ENCODE measurements at regions not wholly inside any gene's neighbourhood (a gene's known extent, or its start where the extent isn't known, plus 50 kb on each side); places are given as distances from the start of the nearest gene placed in this dataset.

DNA sequence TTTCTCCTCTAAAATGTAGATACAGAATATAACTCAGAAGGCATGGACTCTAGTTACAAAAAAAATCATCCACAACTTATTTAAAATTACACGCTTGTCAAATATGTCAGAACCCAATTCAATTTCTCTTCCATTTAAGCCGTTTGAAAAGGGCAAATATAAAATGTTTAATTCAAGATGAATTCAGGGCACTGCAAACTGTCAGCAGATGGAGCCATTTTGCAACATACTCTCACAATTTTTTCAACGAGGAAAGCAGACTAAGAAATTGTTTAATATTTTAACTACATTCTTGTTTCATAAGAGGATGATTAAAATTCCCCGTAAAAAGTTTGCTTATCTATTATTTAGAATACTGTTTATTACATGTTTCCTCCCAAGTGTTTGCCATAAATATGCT is 321.3 kb upstream of the CPXCR1 start:
- Histone ChIP-seq H2AFZ (ENCODE audit: low read length) (no peak overlapping the region), H3K4me2 (ENCODE audit: low read depth, low read length) (no peak overlapping the region), H3K9ac (ENCODE audit: insufficient read depth, low read depth, low read length) (no peak overlapping the region), H3K79me2 (ENCODE audit: insufficient read depth, low read length) (no peaks in the 10 kb centered on the region), H3K36me3 (replicated peaks in 1 of 2; ENCODE audit: control insufficient read depth in 1 of 2, insufficient read depth in 2 of 2, low read length in 2 of 2) (no peaks in the 10 kb centered on the region), H3K27ac (ENCODE audit: extremely low read length, insufficient read depth, low read length) (no peak overlapping the region), H4K20me1 (ENCODE audit: insufficient read depth, low read length) (no peaks in the 10 kb centered on the region), H3K27me3 (ENCODE audit: control insufficient read depth in 1 of 2, insufficient read depth in 2 of 2, low read length in 2 of 2) (no peaks in the 10 kb centered on the region), H3K9me3 (ENCODE audit: low read length) (no peaks in the 10 kb centered on the region), H3K4me3 (replicated peaks in 1 of 3; ENCODE audit: insufficient read depth in 1 of 3, low read depth in 2 of 3, low read length in 3 of 3) (no peak overlapping the region), H3K4me1 (ENCODE audit: insufficient read depth, low read length) (peaks cover 8% of the 10 kb centered on the region; the same call in 1 of the 2 replicates)
- ChIA-PET POLR2A (no interaction called here), CTCF (ENCODE audit: low intra/inter-chr PET ratio, low total read pairs) (interaction anchor here (1.5 kb wide), 1 partner anchor 187 kb away, joined by 18 read pairs; no protein-coding TSS in a partner anchor)
- in situ Hi-C loops (cut with HindIII; ENCODE audit: extremely low pct_ligation_motif_present, low pct_unique_long_range_greater_than_20kb) (loop anchor here (5.0 kb wide), 1 partner anchor 182 kb away; no protein-coding TSS in a partner anchor), intact Hi-C loops (cut with micrococcal nuclease; ENCODE audit: unreplicated experiment) (loop anchor here (1.0 to 2.0 kb wide), 4 partner anchors 135 to 289 kb away; no protein-coding TSS in a partner anchor)
- 34% methylated on average over 4 of the region's 4 CpGs for WGBS (ENCODE audit: low lambda C conversion rate)
- no peak for FAIRE-seq
- DNase-seq (ENCODE audit: low spot score), result peak; percentile 18
- no TSS peak for BruUV-seq (replicated peaks)
- ATAC-seq, result no peak
- TF ChIP-seq, protein P1, sequence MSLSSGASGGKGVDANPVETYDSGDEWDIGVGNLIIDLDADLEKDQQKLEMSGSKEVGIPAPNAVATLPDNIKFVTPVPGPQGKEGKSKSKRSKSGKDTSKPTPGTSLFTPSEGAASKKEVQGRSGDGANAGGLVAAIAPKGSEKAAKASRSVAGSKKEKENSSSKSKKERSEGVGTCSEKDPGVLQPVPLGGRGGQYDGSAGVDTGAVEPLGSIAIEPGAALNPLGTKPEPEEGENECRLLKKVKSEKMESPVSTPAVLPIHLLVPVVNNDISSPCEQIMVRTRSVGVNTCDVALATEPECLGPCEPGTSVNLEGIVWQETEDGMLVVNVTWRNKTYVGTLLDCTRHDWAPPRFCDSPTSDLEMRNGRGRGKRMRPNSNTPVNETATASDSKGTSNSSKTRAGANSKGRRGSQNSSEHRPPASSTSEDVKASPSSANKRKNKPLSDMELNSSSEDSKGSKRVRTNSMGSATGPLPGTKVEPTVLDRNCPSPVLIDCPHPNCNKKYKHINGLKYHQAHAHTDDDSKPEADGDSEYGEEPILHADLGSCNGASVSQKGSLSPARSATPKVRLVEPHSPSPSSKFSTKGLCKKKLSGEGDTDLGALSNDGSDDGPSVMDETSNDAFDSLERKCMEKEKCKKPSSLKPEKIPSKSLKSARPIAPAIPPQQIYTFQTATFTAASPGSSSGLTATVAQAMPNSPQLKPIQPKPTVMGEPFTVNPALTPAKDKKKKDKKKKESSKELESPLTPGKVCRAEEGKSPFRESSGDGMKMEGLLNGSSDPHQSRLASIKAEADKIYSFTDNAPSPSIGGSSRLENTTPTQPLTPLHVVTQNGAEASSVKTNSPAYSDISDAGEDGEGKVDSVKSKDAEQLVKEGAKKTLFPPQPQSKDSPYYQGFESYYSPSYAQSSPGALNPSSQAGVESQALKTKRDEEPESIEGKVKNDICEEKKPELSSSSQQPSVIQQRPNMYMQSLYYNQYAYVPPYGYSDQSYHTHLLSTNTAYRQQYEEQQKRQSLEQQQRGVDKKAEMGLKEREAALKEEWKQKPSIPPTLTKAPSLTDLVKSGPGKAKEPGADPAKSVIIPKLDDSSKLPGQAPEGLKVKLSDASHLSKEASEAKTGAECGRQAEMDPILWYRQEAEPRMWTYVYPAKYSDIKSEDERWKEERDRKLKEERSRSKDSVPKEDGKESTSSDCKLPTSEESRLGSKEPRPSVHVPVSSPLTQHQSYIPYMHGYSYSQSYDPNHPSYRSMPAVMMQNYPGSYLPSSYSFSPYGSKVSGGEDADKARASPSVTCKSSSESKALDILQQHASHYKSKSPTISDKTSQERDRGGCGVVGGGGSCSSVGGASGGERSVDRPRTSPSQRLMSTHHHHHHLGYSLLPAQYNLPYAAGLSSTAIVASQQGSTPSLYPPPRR (CRISPR knock-in tag; IDR thresholded peaks at IDR 0.05; ENCODE audit: borderline replicate concordance), result no peak
- TF ChIP-seq FOXM1 (CRISPR knock-in tag; IDR thresholded peaks at IDR 0.05) (no peak), ZBTB7A (CRISPR knock-in tag; IDR thresholded peaks at IDR 0.05) (no peak), EZH2 (conservative IDR thresholded peaks at IDR 0.05; ENCODE audit: low read depth, low read length) (no peak), ATRX (CRISPR knock-in tag; IDR thresholded peaks at IDR 0.05; ENCODE audit: borderline replicate concordance) (no peak), ZNF446 (CRISPR knock-in tag; IDR thresholded peaks at IDR 0.05) (no peak), SALL2 (CRISPR knock-in tag; IDR thresholded peaks at IDR 0.05) (no peak), KAT2B (IDR thresholded peaks at IDR 0.05; ENCODE audit: borderline replicate concordance, low read depth, low read length) (no peak), PPARG (CRISPR knock-in tag; conservative IDR thresholded peaks at IDR 0.05) (no peak), SMC3 (IDR thresholded peaks at IDR 0.05; ENCODE audit: low read length) (peak; percentile 73), JUND (CRISPR knock-in tag; IDR thresholded peaks at IDR 0.05) (no peak), ZNF383 (CRISPR knock-in tag; IDR thresholded peaks at IDR 0.05; ENCODE audit: borderline replicate concordance) (no peak), SOX13 (IDR thresholded peaks at IDR 0.05) (no peak), SOX13 (CRISPR knock-in tag; conservative IDR thresholded peaks at IDR 0.05 in 1 of 2, IDR thresholded peaks at IDR 0.05 in 1 of 2) (no peak), HOXA9 (CRISPR knock-in tag; IDR thresholded peaks at IDR 0.05; ENCODE audit: borderline replicate concordance) (no peak), MXD4 (CRISPR knock-in tag; IDR thresholded peaks at IDR 0.05) (no peak), KDM5B (CRISPR knock-in tag; IDR thresholded peaks at IDR 0.05; ENCODE audit: borderline replicate concordance) (no peak)
- TF ChIP-seq, protein P2, sequence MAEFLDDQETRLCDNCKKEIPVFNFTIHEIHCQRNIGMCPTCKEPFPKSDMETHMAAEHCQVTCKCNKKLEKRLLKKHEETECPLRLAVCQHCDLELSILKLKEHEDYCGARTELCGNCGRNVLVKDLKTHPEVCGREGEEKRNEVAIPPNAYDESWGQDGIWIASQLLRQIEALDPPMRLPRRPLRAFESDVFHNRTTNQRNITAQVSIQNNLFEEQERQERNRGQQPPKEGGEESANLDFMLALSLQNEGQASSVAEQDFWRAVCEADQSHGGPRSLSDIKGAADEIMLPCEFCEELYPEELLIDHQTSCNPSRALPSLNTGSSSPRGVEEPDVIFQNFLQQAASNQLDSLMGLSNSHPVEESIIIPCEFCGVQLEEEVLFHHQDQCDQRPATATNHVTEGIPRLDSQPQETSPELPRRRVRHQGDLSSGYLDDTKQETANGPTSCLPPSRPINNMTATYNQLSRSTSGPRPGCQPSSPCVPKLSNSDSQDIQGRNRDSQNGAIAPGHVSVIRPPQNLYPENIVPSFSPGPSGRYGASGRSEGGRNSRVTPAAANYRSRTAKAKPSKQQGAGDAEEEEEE (CRISPR knock-in tag; IDR thresholded peaks at IDR 0.05; ENCODE audit: borderline replicate concordance), result no peak
- TF ChIP-seq, protein P3, sequence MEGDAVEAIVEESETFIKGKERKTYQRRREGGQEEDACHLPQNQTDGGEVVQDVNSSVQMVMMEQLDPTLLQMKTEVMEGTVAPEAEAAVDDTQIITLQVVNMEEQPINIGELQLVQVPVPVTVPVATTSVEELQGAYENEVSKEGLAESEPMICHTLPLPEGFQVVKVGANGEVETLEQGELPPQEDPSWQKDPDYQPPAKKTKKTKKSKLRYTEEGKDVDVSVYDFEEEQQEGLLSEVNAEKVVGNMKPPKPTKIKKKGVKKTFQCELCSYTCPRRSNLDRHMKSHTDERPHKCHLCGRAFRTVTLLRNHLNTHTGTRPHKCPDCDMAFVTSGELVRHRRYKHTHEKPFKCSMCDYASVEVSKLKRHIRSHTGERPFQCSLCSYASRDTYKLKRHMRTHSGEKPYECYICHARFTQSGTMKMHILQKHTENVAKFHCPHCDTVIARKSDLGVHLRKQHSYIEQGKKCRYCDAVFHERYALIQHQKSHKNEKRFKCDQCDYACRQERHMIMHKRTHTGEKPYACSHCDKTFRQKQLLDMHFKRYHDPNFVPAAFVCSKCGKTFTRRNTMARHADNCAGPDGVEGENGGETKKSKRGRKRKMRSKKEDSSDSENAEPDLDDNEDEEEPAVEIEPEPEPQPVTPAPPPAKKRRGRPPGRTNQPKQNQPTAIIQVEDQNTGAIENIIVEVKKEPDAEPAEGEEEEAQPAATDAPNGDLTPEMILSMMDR (CRISPR knock-in tag; IDR thresholded peaks at IDR 0.05), result peak; percentile 52

Data from HepG2 (cell line).